ENCODE measurements at regions not wholly inside any gene's neighbourhood (a gene's known extent, or its start where the extent isn't known, plus 50 kb on each side); places are given as distances from the start of the nearest gene placed in this dataset.

DNA sequence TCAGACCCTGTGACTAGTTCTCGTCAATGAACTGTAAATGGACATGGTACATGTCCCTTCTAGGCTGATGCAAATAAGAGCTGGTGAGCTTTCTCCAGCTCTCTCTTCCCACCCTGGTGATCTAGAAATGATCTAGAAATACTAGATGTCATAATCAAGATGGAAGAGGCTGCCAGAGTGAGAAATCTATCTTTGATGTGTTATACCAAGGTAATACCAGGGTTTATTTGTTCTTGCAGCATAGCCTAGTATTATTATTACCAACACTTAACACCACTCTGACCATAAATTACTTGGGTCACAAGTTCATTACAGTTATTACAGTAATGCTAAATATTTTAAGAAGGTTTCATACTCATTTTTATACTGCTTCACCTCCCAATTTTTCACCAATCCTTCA, 138.4 kb upstream of the LMCD1 start:
- TF ChIP-seq SP1 (IDR thresholded peaks at IDR 0.05): no peak
- TF ChIP-seq, protein P1, sequence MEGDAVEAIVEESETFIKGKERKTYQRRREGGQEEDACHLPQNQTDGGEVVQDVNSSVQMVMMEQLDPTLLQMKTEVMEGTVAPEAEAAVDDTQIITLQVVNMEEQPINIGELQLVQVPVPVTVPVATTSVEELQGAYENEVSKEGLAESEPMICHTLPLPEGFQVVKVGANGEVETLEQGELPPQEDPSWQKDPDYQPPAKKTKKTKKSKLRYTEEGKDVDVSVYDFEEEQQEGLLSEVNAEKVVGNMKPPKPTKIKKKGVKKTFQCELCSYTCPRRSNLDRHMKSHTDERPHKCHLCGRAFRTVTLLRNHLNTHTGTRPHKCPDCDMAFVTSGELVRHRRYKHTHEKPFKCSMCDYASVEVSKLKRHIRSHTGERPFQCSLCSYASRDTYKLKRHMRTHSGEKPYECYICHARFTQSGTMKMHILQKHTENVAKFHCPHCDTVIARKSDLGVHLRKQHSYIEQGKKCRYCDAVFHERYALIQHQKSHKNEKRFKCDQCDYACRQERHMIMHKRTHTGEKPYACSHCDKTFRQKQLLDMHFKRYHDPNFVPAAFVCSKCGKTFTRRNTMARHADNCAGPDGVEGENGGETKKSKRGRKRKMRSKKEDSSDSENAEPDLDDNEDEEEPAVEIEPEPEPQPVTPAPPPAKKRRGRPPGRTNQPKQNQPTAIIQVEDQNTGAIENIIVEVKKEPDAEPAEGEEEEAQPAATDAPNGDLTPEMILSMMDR (IDR thresholded peaks at IDR 0.05; ENCODE audit: low read depth, low read length, missing input control): no peak
- TF ChIP-seq, protein P2, sequence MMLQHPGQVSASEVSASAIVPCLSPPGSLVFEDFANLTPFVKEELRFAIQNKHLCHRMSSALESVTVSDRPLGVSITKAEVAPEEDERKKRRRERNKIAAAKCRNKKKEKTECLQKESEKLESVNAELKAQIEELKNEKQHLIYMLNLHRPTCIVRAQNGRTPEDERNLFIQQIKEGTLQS (IDR thresholded peaks at IDR 0.05): no peak
- no peak for TF ChIP-seq FOXA1 (IDR thresholded peaks at IDR 0.05)
